Jurkat, Clone E6-1 (cell line): ENCODE measurements at regions not wholly inside any gene's neighbourhood (a gene's known extent, or its start where the extent isn't known, plus 50 kb on each side); places are given as distances from the start of the nearest gene placed in this dataset.

Experiments
- DNase-seq: peaks from one replicate; pipeline ENCODE4 v3.0.0-alpha.2; 2011; ENCODE audit warnings: low read depth, low spot score
- H3K4me3 ChIP-seq: 2 replicates; pipeline ENCODE4 v1.5.1; 2011; ENCODE audit warnings: mild to moderate bottlenecking, low read length, control low read depth, moderate library complexity

DNA sequence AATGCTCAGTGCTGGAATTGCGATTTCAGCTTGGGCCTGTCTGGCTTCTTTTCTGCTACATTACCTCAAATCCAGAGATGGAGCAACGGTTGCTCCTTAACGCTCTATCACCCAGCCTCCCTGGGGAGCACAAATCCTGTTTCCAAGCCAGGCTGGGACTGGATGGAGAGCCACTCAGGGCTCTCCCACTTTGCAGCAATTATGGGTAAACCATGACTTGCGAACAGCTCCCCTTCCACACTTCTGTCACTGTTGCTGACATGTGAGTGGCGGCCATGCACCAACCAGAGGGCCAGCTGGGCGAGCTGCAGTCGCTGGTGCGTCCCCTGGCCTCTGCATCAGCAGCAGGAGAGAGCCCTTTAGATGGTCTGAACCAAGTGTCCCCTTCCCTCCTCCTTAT is 65.1 kb upstream of the RAB4A start:
- no peak overlapping the region for H3K4me3 ChIP-seq
- DNase-seq = no peak

DNA sequence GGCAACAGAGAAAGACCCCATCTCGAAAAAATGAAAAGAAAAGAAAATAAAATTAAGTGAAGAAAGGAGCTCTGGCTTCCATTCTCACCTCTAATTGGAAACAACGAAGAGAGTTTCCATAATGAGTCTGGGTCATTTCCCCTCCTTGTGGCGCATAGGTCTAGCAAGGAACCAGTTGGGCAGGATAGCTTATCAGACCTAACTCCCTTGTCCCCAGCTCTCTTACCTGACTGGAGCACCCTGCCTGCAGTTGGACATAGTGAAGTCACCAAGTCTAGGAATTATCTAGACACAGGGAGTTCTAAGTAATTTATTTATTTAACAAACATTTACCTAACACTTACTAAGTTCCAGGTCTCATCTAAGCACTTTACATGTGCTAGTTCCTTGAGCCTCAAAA is 63.0 kb upstream of the RAB4A start:
- no peak for DNase-seq
- no peak overlapping the region for H3K4me3 ChIP-seq

DNA sequence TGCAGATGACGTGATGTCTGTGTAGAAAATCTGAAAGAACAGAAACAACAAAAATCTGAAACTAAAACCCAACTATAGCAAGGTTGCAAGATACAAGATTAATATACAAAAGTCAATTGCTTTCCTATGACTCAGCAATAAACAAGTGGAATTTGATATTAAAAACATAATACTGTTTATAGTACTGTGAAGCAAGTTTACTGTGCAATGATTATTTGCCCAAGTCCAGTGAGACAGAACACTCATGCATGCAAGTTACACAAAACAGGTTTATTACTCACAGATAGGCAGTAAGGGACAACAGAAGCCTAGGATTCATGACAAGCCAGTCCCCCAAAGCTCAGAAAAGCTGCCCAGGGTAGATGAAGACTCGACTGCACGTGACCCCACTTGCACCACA is 62.4 kb upstream of the RAB4A start:
- no peak for DNase-seq
- no peak overlapping the region for H3K4me3 ChIP-seq

DNA sequence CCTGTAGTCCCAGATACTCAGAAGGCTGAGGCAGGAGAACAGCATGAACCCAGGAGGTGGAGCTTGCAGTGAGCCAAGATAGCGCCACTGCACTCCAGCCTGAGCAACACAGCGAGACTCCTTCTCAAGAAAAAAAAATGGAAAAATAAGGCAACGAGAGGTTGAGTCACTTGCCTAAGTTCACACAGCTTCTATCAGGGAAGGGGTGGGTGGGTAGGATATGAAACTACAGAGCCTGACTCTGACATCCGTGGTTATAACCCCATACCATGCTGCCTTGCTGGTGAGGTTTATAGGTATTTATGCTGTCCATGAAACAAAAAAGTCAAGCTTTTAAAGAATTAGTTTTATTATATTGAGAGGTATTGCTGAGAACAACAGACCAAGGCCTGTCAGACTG is 61.5 kb upstream of the RAB4A start:
- H3K4me3 ChIP-seq = no peak overlapping the region
- DNase-seq = no peak

DNA sequence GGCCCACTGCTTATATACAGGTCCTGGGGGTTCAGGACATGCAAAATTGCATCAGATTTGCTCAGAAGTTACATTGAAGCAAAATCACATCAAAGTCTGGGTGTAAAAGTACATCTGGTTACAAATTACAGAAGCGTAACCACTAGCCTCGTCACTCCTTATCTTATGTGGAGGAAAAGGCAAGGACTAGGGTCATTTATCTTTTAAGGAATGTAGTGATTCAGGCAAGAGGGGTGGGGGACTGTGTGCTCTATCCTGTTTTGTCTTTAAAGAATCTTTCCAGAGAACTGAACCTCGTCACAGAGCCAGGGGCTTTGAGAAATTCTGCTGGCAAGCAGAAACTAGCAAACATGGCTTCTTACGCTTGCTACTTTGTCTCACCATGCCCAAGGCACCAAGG is 61.1 kb upstream of the RAB4A start:
- no peak for DNase-seq
- H3K4me3 ChIP-seq = no peak overlapping the region

DNA sequence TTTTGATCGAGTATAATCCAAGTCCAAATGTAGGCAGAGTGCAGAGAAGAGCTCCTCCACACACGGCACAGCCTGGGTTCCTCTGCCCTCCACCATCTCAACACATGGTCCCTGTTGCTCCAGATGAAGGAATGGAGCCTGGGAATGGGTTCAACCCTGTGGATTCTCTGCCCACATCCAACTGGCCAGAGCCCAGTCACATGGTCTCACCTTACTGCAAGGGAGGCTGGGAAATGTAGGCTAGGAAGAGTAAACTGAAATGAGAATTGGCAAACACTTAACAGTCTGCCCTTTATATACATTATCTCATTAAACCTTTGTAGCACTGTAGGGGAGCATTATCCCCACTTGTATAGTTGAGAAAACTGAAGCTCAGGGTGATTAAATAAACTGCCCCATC is 60.1 kb upstream of the RAB4A start:
- no peak overlapping the region for H3K4me3 ChIP-seq
- DNase-seq = no peak

DNA sequence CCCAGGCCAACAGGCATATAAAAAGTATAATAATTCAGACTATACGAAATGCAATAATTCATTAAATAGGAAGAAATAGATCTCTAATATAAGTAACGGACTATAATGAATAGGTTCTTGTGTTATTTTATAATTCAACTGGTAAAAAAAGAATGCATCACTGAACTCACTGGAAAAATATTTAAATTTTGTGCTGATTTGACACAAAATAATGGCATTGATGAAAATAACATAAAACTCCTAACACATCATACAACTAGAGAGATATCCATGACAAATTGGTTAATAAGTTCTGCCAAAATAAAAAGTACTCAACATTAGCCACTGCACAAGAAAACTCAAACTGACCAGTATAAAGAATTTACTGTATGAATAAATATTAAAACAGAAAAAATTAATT is 57.1 kb upstream of the RAB4A start:
- no peak for DNase-seq
- H3K4me3 ChIP-seq = no peak overlapping the region

DNA sequence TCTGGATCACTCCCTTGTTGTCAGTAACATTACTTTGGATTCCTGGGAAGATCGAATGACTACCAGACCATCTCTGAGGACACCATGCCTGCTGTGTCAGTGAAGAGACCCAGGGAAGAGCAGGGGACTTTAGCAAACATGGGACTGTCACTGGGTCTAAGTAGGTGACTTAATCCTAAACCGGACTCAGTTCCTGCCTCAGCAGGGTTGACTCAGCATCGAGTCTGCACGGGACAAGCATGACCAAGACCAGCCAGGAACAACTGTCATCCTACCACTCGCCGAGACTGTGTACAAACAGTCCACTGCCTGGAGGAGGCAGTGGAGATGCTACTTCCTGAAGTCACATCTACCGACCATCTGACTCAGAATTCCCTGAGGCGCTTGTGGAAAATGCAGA is 53.2 kb upstream of the RAB4A start:
- H3K4me3 ChIP-seq = no peak overlapping the region
- DNase-seq = no peak

DNA sequence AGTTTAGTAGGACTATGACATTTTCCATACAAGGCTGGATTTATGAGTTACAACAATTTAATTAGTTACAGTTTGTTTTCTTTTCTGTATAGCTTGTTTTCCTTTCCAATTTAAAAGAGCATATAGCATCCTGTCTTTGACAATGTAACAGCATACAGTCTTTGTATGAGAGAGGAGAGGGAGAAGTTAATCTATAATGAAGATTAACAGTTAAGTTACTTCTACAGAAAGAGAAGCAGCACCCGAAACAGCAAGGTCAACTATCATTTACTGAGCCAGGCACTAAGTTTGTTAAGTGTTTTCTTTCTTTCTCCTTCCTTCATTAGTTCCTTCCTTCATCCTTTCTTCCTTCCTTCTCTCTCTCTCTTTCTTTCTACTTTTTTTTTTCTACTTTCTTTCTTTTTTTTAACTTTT is 52.3 kb upstream of the RAB4A start:
- DNase-seq = no peak
- H3K4me3 ChIP-seq = no peak overlapping the region

DNA sequence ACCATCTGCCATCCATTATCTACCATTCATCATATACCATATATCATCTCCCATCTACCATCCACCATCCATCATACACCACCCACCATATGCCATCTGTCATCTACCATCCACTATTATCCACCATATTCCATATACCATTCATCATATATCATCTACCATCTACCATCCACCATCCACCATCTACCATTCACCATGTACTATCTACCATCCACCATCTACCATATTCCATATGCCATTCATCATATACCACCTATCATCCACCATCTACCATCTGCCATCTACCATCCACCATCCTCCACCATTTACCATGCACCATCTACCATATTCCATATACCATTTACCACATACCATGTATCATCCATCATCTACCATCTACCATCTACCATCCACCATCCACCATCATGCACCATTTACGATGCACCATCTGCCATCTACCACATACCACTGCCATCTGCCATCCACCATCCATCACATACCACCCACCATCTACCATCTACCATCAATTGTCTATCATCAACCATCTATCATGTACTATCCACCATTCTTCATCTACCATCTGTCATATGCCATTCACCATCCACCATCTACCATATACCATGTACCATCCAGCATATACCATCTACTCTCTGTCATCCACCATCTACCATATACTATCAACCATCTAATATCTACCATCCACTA is 50.6 kb upstream of the RAB4A start:
- no peak overlapping the region for H3K4me3 ChIP-seq
- DNase-seq = no peak

DNA sequence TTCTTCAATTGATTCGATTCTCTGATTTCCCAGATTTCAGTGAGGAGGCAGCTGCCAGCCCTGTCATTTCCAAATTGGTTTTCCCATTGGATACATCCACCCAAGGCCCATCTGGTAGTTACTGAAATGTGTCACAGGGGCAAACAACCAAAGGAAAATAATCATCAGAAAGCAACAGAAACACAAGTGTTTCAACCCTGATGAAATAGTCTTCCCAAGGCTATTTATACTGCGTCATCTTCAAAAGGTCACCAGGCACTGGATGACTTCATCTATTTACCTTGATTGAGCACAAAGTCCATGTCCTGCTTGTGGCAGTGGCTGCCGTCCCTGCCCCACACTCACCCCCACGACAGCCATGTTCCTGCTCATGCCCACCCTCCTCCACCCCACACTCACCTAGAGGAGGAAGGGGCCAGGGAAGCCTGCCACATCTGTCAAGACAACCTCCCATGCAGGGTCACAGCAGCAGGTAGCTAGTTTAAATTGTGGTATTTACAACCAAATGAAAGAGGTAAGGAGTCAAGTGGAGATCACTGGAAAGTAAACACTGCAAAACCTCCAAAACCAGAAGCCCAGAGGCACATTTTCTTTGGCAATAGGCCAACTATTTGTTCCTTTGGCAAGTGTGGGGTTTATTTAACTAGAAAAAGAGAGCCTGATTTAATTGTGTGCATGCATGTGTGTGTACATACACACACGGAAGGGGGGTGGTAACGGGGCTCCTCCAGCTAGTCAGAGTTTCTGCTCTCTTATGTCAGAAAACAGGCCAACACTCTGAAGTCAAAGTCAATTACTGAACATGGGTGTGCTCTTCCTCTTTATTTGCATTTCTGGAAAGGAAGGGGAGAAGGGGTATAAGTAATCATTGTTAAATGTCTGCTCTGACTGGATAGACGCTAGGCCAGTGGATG is 49.5 kb upstream of the RAB4A start:
- H3K4me3 ChIP-seq = no peak overlapping the region
- peak; percentile 68 for DNase-seq
